Activated naive CD8-positive, alpha-beta T cell treated with anti-CD3 and anti-CD28 coated beads, Interleukin-2, amount 50 U/mL, for 16 hours (primary cell): ENCODE measurements at regions not wholly inside any gene's neighbourhood (a gene's known extent, or its start where the extent isn't known, plus 50 kb on each side); places are given as distances from the start of the nearest gene placed in this dataset.

Experiments
- DNase-seq: peaks from one replicate; pipeline ENCODE4 v3.0.0-alpha.2; 2020; ENCODE audit warnings: low read depth, low spot score

GRCh38 chr11:122319691-122320620 is 203.9 kb upstream of the BLID start:
- DNase-seq, result no peak

- no peak for DNase-seq
Observed at GRCh38 chr11:122319085-122319484, 203.1 kb upstream of the BLID start.

GRCh38 chr11:122317305-122317704 is 201.3 kb upstream of the BLID start:
- no peak for DNase-seq

- DNase-seq, result no peak
Observed at GRCh38 chr11:122313581-122313980, 197.6 kb upstream of the BLID start.

GRCh38 chr11:122311216-122311755 is 195.3 kb upstream of the BLID start:
- DNase-seq, result no peak

GRCh38 chr11:122310766-122311165 is 194.8 kb upstream of the BLID start:
- DNase-seq, result no peak

GRCh38 chr11:122309262-122309925 is 193.4 kb upstream of the BLID start:
- no peak for DNase-seq

GRCh38 chr11:122308226-122308625 is 192.2 kb upstream of the BLID start:
- DNase-seq, result no peak

- no peak for DNase-seq
Observed at GRCh38 chr11:122307476-122308035, 191.5 kb upstream of the BLID start.

GRCh38 chr11:122306831-122307391 is 190.9 kb upstream of the BLID start:
- DNase-seq, result no peak

GRCh38 chr11:122305426-122306320 is 189.7 kb upstream of the BLID start:
- no peak for DNase-seq

GRCh38 chr11:122304973-122305372 is 189.0 kb upstream of the BLID start:
- no peak for DNase-seq

- DNase-seq, result no peak
Observed at GRCh38 chr11:122304306-122304705, 188.3 kb upstream of the BLID start.

- no peak for DNase-seq
Observed at GRCh38 chr11:122294041-122294440, 178.0 kb upstream of the BLID start.

GRCh38 chr11:122293296-122294023 is 177.4 kb upstream of the BLID start:
- no peak for DNase-seq

- DNase-seq, result no peak
Observed at GRCh38 chr11:122287401-122287800, 171.4 kb upstream of the BLID start.

- no peak for DNase-seq
Observed at GRCh38 chr11:122285070-122285988, 169.3 kb upstream of the BLID start.

- DNase-seq, result no peak
Observed at GRCh38 chr11:122280870-122281269, 164.9 kb upstream of the BLID start.

- DNase-seq, result no peak
Observed at GRCh38 chr11:122279194-122279593, 163.2 kb upstream of the BLID start.
